ENCODE measurements at regions not wholly inside any gene's neighbourhood (a gene's known extent, or its start where the extent isn't known, plus 50 kb on each side); places are given as distances from the start of the nearest gene placed in this dataset.

DNA sequence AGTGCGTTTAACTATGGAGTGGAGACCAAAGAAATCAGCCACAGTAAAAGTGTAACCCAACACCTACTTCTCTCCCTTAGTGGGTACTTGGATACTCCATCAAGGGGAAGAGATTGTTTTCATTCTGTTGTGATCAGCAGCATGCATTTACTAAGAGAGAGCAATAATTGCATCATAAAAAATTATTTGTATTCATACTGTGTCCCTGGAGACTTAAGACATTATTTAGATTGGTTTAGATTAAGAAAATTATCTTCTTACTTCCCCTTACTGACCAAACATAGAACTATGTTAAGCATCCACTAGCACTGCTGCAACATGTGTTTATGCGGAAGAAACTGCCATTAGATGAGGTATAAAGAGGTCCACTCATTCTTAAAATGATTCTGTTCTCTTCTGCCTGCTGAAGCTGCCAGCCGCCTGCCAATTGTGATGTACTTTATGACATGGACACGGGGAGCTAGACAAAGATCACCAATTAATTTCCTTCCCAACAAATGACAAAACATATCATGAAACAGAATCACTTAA lies 738.5 kb downstream of the DIAPH3 start:
- H3K9ac ChIP-seq = no peak overlapping the region
- H2AFZ ChIP-seq (ENCODE audit: low read depth) = no peak overlapping the region
- H3K9me3 ChIP-seq = no peaks in the 10 kb centered on the region
- POLR2A ChIA-PET = no interaction called here
- no peaks in the 10 kb centered on the region for H3K9me2 ChIP-seq
- H3K36me3 ChIP-seq (replicated peaks in 1 of 2; ENCODE audit: control insufficient read depth in 1 of 2, insufficient read depth in 2 of 2, low read length in 1 of 2) = no peaks in the 10 kb centered on the region
- H3K27me3 ChIP-seq (ENCODE audit: insufficient read depth) = no peaks in the 10 kb centered on the region
- no peak for DNase-seq
- WGBS (ENCODE audit: low lambda C conversion rate) = 49% methylated on average over 4 of the region's 4 CpGs
- no peaks in the 10 kb centered on the region for H3K79me2 ChIP-seq (ENCODE audit: insufficient read depth)
- CTCF ChIA-PET = no interaction called here
- H4K20me1 ChIP-seq (ENCODE audit: insufficient read depth) = no peaks in the 10 kb centered on the region
- 0 out of 2 replicates have a peak overlapping the region, but pooled peaks have one; percentile 4 for H3K4me2 ChIP-seq
- no peak overlapping the region for H3K4me3 ChIP-seq (ENCODE audit: low read depth in 2 of 2, low read length in 1 of 2)
- peak; percentile 57 for TF ChIP-seq TCF12 (IDR thresholded peaks at IDR 0.05)
- TF ChIP-seq CHD2 (IDR thresholded peaks at IDR 0.05; ENCODE audit: low read length, partially characterized antibody) = no peak
- no peak for TF ChIP-seq IRF3 (IDR thresholded peaks at IDR 0.05; ENCODE audit: low read depth, low read length)
- TF ChIP-seq YY1 (IDR thresholded peaks at IDR 0.05; ENCODE audit: low read depth) = no peak
- no peak for TF ChIP-seq CTCF (IDR thresholded peaks at IDR 0.05)
- TF ChIP-seq RAD21 (IDR thresholded peaks at IDR 0.05; ENCODE audit: low read length) = no peak
- TF ChIP-seq EP300 (IDR thresholded peaks at IDR 0.05; ENCODE audit: borderline replicate concordance in 1 of 2, low read depth in 1 of 2, low read length in 1 of 2) = peak in 1 of 2 experiments; percentile 57; a peak in 1 of 4 replicates
- TF ChIP-seq, protein P1, sequence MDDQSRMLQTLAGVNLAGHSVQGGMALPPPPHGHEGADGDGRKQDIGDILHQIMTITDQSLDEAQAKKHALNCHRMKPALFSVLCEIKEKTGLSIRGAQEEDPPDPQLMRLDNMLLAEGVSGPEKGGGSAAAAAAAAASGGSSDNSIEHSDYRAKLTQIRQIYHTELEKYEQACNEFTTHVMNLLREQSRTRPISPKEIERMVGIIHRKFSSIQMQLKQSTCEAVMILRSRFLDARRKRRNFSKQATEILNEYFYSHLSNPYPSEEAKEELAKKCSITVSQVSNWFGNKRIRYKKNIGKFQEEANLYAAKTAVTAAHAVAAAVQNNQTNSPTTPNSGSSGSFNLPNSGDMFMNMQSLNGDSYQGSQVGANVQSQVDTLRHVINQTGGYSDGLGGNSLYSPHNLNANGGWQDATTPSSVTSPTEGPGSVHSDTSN (IDR thresholded peaks at IDR 0.05) = peak; percentile 77
- TF ChIP-seq ZBTB33 (IDR thresholded peaks at IDR 0.05; ENCODE audit: borderline replicate concordance, low read depth) = no peak
- no peak for TF ChIP-seq MAX (IDR thresholded peaks at IDR 0.05; ENCODE audit: low read depth)
- TF ChIP-seq GABPA (IDR thresholded peaks at IDR 0.05; ENCODE audit: low read depth) = no peak
- 0 out of 2 replicates have a peak, but pooled peaks have one; percentile 42 for TF ChIP-seq FOXM1 (IDR thresholded peaks at IDR 0.05; ENCODE audit: low read depth)
- TF ChIP-seq FOSL2 (IDR thresholded peaks at IDR 0.05; ENCODE audit: borderline replicate concordance, low read depth) = no peak
- TF ChIP-seq JUND (IDR thresholded peaks at IDR 0.05) = peak; percentile 27; the same call in 1 of the 2 replicates
- TF ChIP-seq NFIC (IDR thresholded peaks at IDR 0.05; ENCODE audit: borderline replicate concordance) = peak; percentile 60; the same call in 1 of the 2 replicates
- 0 out of 2 replicates have a peak, but pooled peaks have one; percentile 40 for TF ChIP-seq TEAD4 (IDR thresholded peaks at IDR 0.05; ENCODE audit: borderline replicate concordance, insufficient read depth)
- TF ChIP-seq GATA2 (CRISPR knock-in tag; IDR thresholded peaks at IDR 0.05) = no peak
- H3K27ac ChIP-seq (ENCODE audit: low read depth in 2 of 2, low read length in 1 of 2) = peak overlapping the region in 1 of 2 experiments; percentile 47; a peak in 2 of 4 replicates
- peaks cover 9% of the 10 kb centered on the region for H3F3A ChIP-seq (replicated peaks; ENCODE audit: insufficient read depth)
- H3K4me1 ChIP-seq (ENCODE audit: control insufficient read depth in 1 of 2, insufficient read depth in 2 of 2, low read depth in 1 of 2, low read length in 1 of 2) = peaks cover 0 to 10% of the 10 kb centered on the region in 2 experiments; a peak in 1 of 4 replicates
